GM06990 (cell line): ENCODE measurements at regions not wholly inside any gene's neighbourhood (a gene's known extent, or its start where the extent isn't known, plus 50 kb on each side); places are given as distances from the start of the nearest gene placed in this dataset.

Experiments used
- DNase-seq: peaks from one replicate; pipeline ENCODE4 v3.0.0-alpha.2; 2011; ENCODE audit not compliant: insufficient read length; ENCODE audit errors: extremely low read depth
- H3K27me3 ChIP-seq: replicated peaks from 2 replicates; pipeline ENCODE4 v1.6.0; 2011; ENCODE audit warnings: low read length; ENCODE audit not compliant: control insufficient read depth, insufficient read depth
- H3K36me3 ChIP-seq: 2 replicates; pipeline ENCODE4 v1.5.1; 2011; ENCODE audit warnings: low read length; ENCODE audit not compliant: control insufficient read depth, insufficient read depth
- H3K4me3 ChIP-seq: replicated peaks from 2 replicates; pipeline ENCODE4 v1.5.1; 2011; ENCODE audit warnings: low read depth, mild to moderate bottlenecking, control low read depth, low read length
- TF ChIP-seq, protein P1 (sequence below): IDR thresholded peaks from 2 replicates; pipeline ENCODE4 v1.5.1; 2011; ENCODE audit warnings: low read length, control low read depth, mild to moderate bottlenecking, inconsistent platforms; ENCODE audit not compliant: insufficient read depth, poor library complexity, severe bottlenecking

DNA sequence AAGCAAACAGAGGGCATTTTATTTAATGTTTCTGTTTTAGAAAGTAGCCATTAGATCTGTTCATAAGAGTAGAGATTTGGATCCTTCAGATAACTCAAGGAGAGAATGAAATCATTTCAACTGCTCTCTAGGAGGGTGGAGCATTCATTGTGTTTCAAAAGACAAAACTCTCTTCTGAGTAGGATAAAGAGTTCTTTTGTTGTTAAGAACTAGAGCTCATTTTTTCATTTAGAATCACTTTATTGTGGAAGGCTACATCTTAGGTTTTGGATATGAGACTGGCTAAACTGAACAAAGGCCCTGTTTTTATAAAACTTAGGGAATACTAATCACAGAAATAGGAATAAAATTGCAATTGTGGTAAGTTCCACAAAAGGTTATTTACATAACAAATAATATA is 193.9 kb upstream of the PCDH10 start:
- TF ChIP-seq, protein P1, sequence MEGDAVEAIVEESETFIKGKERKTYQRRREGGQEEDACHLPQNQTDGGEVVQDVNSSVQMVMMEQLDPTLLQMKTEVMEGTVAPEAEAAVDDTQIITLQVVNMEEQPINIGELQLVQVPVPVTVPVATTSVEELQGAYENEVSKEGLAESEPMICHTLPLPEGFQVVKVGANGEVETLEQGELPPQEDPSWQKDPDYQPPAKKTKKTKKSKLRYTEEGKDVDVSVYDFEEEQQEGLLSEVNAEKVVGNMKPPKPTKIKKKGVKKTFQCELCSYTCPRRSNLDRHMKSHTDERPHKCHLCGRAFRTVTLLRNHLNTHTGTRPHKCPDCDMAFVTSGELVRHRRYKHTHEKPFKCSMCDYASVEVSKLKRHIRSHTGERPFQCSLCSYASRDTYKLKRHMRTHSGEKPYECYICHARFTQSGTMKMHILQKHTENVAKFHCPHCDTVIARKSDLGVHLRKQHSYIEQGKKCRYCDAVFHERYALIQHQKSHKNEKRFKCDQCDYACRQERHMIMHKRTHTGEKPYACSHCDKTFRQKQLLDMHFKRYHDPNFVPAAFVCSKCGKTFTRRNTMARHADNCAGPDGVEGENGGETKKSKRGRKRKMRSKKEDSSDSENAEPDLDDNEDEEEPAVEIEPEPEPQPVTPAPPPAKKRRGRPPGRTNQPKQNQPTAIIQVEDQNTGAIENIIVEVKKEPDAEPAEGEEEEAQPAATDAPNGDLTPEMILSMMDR, result no peak
- no peak for DNase-seq
- H3K4me3 ChIP-seq, result no peak overlapping the region
- no peaks in the 10 kb centered on the region for H3K27me3 ChIP-seq
- H3K36me3 ChIP-seq, result no peaks in the 10 kb centered on the region

DNA sequence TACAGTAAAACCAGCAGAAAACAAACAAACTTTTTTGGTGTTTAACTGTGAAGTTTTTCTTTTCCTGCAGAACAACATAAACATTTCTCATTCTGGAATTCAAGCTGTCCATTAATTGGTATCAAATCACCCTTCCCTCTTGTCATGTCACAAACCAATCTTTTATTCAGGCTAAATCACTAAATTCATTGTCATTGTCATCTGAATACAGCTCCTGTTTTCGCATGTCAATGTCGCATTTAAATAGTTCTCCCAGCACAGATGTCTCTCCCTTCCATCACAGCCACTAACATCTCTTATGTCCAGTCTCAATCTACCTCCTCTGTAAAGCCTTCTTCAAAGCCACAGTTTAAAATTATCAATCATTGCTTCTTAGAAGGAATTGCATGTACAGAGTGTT is 192.1 kb upstream of the PCDH10 start:
- Histone ChIP-seq H3K36me3 (no peaks in the 10 kb centered on the region), H3K4me3 (no peak overlapping the region), H3K27me3 (no peaks in the 10 kb centered on the region)
- TF ChIP-seq, protein P1, result no peak
- no peak for DNase-seq

DNA sequence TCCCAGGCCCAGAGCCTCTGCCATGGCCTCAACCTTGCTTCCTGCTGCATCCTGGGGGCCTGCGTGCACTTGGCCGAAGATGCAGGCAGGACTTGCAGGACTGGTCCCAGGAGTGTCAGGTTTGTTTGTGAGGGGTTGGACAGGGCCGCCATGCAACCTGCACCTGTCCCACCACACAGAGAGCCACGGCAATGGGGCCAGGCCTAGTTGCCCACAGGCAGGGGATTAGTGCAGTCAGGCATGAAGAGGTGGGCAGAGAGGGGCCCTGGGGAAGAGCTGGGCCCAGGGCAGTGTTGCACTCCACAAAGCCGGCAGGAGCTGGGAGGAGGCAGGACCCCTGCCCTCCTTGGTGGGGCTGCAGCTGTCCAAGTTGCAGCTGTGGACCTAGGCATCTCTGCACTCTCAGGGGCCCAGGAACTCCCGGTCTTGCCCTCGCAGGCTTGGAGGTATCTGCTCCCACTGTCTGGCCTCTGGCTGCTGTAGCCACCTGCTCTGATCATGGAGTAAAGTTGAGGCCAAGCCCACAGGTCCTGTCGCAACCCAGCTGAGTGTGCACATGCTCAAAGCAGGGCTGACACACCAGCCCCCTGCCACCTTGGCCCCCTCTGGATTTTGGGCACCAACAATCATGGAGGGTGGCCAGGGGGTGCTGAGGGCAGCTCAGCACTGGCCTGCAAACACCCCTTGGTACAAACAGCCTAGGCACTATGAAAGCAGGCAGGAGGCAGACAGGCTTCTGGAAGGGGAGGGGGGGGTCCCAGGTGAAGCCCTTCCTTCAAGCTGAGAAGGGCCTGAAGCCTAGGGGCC is 190.4 kb upstream of the PCDH10 start:
- no peak for DNase-seq

DNA sequence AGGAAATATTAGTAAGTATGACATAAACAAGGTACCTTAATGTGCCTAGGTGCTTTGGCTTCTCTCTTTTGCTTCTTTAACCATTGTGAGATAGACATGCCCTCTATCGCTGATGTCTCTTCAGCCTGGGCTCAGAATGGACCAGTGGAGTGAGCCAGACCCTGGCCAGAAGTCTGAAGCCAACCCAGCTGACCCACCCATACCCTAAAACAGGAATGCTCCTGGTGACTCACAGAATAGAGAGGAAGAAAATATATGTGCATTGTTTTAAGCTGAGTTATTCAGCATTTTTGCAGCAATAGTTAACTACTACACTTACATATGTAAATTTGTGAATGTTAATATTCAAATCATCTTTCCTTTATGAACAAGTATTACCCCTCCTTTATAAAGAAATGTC is 167.5 kb upstream of the PCDH10 start:
- H3K27me3 ChIP-seq, result no peaks in the 10 kb centered on the region
- TF ChIP-seq, protein P1, result no peak
- DNase-seq, result no peak
- no peak overlapping the region for H3K4me3 ChIP-seq
- H3K36me3 ChIP-seq, result no peaks in the 10 kb centered on the region

More for the DNA sequence above, 190.4 kb upstream of the PCDH10 start:
- Histone ChIP-seq H3K27me3 (no peaks in the 10 kb centered on the region), H3K36me3 (no peaks in the 10 kb centered on the region), H3K4me3 (no peak overlapping the region)
- TF ChIP-seq, protein P1, result no peak

DNA sequence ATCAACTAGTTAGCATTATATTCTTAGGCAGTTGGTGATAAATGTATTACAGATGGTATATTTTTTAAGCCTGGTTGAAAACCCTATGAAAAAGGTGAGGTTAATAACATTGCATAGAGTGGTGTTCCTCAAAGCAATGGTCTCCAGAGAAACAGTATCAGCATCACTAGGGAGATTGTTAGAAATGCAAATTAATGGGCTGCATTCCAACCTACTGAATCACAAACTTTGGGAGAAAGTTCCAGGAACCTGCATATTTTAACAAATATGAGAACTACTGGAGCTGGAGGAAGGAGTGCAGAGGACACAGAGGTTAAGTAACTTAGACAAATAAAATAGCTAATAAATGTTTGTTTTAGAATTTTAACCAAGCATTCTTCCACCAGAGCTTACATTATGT is 166.9 kb upstream of the PCDH10 start:
- Histone ChIP-seq H3K36me3 (no peaks in the 10 kb centered on the region), H3K27me3 (no peaks in the 10 kb centered on the region), H3K4me3 (no peak overlapping the region)
- no peak for DNase-seq
- TF ChIP-seq, protein P1, result no peak
